Bronchial epithelial cell (primary cell): ENCODE measurements at regions not wholly inside any gene's neighbourhood (a gene's known extent, or its start where the extent isn't known, plus 50 kb on each side); places are given as distances from the start of the nearest gene placed in this dataset.
"Not testable (repeated sequence)": the region's sequence is repeated elsewhere in the genome, so short reads cannot be mapped to it uniquely, and the experiment has no call there.

ENCODE experiments used
- DNase-seq: peaks from one replicate; pipeline ENCODE4 v3.0.0-alpha.2; 2010; ENCODE audit warnings: low read depth
- FAIRE-seq: peaks from 2 replicates; lab custom pipeline; 2011; peaks lifted over from hg19 to GRCh38; lab: Jason Lieb, UNC
- H3K27me3 ChIP-seq: 2 replicates; pipeline ENCODE4 v1.5.1; 2011; ENCODE audit warnings: low read length; ENCODE audit not compliant: control insufficient read depth, insufficient read depth
- H3K36me3 ChIP-seq: 2 replicates; pipeline ENCODE4 v1.5.1; 2011; ENCODE audit warnings: low read length; ENCODE audit not compliant: control insufficient read depth, insufficient read depth
- H3K4me3 ChIP-seq: 2 replicates; pipeline ENCODE4 v1.5.1; 2011; ENCODE audit warnings: mild to moderate bottlenecking, low read depth, low read length, control low read depth
- TF ChIP-seq, protein P1 (sequence below): IDR thresholded peaks from 2 replicates; pipeline ENCODE4 v1.5.1; 2011; ENCODE audit warnings: mild to moderate bottlenecking, moderate library complexity, low read length, control low read depth, inconsistent platforms; ENCODE audit not compliant: insufficient read depth, severe bottlenecking

- TF ChIP-seq, protein P1, sequence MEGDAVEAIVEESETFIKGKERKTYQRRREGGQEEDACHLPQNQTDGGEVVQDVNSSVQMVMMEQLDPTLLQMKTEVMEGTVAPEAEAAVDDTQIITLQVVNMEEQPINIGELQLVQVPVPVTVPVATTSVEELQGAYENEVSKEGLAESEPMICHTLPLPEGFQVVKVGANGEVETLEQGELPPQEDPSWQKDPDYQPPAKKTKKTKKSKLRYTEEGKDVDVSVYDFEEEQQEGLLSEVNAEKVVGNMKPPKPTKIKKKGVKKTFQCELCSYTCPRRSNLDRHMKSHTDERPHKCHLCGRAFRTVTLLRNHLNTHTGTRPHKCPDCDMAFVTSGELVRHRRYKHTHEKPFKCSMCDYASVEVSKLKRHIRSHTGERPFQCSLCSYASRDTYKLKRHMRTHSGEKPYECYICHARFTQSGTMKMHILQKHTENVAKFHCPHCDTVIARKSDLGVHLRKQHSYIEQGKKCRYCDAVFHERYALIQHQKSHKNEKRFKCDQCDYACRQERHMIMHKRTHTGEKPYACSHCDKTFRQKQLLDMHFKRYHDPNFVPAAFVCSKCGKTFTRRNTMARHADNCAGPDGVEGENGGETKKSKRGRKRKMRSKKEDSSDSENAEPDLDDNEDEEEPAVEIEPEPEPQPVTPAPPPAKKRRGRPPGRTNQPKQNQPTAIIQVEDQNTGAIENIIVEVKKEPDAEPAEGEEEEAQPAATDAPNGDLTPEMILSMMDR = no peak
- Histone ChIP-seq H3K36me3 (no peaks in the 10 kb centered on the region), H3K27me3 (no peaks in the 10 kb centered on the region), H3K4me3 (no peak overlapping the region)
- FAIRE-seq (peak; percentile 32), DNase-seq (no peak)
These were observed 82.0 kb upstream of the ACSL1 start for GRCh38 chr4:184907810-184908209.

DNA sequence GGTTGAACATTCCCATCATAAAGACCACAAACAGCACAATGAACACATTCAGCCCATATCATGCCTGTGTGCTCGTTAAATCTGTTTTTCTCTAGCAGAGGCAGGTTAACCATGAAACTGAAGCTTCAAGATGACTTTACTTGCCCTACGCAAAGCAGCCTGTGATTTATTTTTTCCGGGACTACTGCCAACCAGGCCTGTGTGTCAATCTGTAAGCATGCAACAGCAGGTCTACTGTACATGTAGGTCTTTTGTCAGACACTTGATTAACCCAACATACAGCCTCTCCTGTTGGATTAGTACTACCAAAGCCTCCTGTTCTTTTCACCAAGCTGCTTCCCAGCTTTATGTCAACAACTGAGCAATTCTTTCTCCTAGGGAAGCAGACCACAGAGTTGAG lies 85.5 kb upstream of the ACSL1 start:
- FAIRE-seq = no peak
- H3K36me3 ChIP-seq = no peaks in the 10 kb centered on the region
- no peaks in the 10 kb centered on the region for H3K27me3 ChIP-seq
- TF ChIP-seq, protein P1 = no peak
- H3K4me3 ChIP-seq = no peak overlapping the region
- DNase-seq = peak; percentile 96

GRCh38 chr4:184913356-184914143 lies 87.8 kb upstream of the ACSL1 start:
- Histone ChIP-seq H3K4me3 (no peak overlapping the region), H3K27me3 (no peaks in the 10 kb centered on the region), H3K36me3 (no peaks in the 10 kb centered on the region)
- TF ChIP-seq, protein P1 = no peak
- DNase-seq (no peak), FAIRE-seq (no peak)

GRCh38 chr4:184918799-184919198 lies 93.0 kb upstream of the ACSL1 start:
- not testable (repeated sequence) for FAIRE-seq, H3K27me3 ChIP-seq, H3K4me3 ChIP-seq, DNase-seq, H3K36me3 ChIP-seq

DNA sequence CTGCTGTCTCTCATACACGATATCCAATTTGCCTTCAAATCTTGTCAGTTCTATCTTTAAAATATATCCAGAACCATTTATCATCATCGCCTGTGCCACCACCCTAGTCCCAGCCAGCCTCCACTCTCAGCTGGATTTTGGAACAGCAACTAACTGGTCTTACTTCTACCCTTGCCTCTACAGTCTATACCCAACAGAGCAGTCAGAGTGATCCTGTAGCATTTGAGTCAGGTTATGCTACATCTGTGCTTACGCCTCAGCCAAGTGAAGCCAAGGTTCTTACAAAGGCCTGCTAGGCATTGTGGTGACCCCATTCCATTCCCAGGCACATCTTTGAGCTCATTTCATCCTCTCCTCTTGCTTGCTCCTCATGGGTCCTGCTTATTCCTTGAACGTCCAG lies 95.7 kb upstream of the ACSL1 start:
- no peak for FAIRE-seq
- Histone ChIP-seq H3K27me3 (no peaks in the 10 kb centered on the region), H3K4me3 (no peak overlapping the region), H3K36me3 (no peaks in the 10 kb centered on the region)
- DNase-seq = no peak
- TF ChIP-seq, protein P1 = no peak

- H3K27me3 ChIP-seq = no peaks in the 10 kb centered on the region
- FAIRE-seq (no peak), DNase-seq (no peak)
- no peaks in the 10 kb centered on the region for H3K36me3 ChIP-seq
- no peak overlapping the region for H3K4me3 ChIP-seq
- TF ChIP-seq, protein P1 = no peak
These were observed 96.0 kb upstream of the HELT start for GRCh38 chr4:184922301-184922700.
